Muscle layer of duodenum (tissue), 2 donors: ENCODE measurements at regions not wholly inside any gene's neighbourhood (a gene's known extent, or its start where the extent isn't known, plus 50 kb on each side); places are given as distances from the start of the nearest gene placed in this dataset.

Source experiments
- H3K27ac ChIP-seq: one replicate; pipeline ENCODE4 v1.7.0; 2013; ENCODE audit warnings: mild to moderate bottlenecking, low read length
- H3K27me3 ChIP-seq: one replicate; pipeline ENCODE4 v1.7.0; 2013; ENCODE audit warnings: low read depth, mild to moderate bottlenecking, control low read depth, low read length
- H3K36me3 ChIP-seq, 2 donors: one replicate each; pipeline ENCODE4 v1.7.0; 2013; ENCODE audit warnings: low read length in 2 of 2, control low read depth in 1 of 2, mild to moderate bottlenecking in 1 of 2; ENCODE audit not compliant: insufficient read depth in 2 of 2, control insufficient read depth in 1 of 2
- H3K4me1 ChIP-seq, 2 donors: one replicate each; pipeline ENCODE4 v1.7.0; 2013; ENCODE audit warnings: low read length in 2 of 2, mild to moderate bottlenecking in 2 of 2, control low read depth in 1 of 2, moderate library complexity in 1 of 2; ENCODE audit not compliant: insufficient read depth in 2 of 2, control insufficient read depth in 1 of 2
- H3K4me3 ChIP-seq, 2 donors: one replicate each; pipeline ENCODE4 v1.7.0; 2013; ENCODE audit warnings: low read length in 2 of 2, low read depth in 1 of 2, mild to moderate bottlenecking in 1 of 2
- H3K9me3 ChIP-seq, 2 donors: one replicate each; pipeline ENCODE4 v1.7.0; 2013; ENCODE audit warnings: low read length in 2 of 2, control low read depth in 1 of 2, mild to moderate bottlenecking in 1 of 2; ENCODE audit not compliant: control insufficient read depth in 1 of 2
- donor health status: healthy.

GRCh38 chr9:80804873-80805272 lies 884.5 kb downstream of the TLE1 start:
- Histone ChIP-seq H3K27me3 (no peaks in the 10 kb centered on the region), H3K27ac (no peak overlapping the region), H3K4me1 (peaks cover 0 to 2% of the 10 kb centered on the region in 2 donors), H3K9me3 (peaks cover 0 to 5% of the 10 kb centered on the region in 2 donors), H3K36me3 (no peaks in the 10 kb centered on the region), H3K4me3 (no peak overlapping the region)

DNA sequence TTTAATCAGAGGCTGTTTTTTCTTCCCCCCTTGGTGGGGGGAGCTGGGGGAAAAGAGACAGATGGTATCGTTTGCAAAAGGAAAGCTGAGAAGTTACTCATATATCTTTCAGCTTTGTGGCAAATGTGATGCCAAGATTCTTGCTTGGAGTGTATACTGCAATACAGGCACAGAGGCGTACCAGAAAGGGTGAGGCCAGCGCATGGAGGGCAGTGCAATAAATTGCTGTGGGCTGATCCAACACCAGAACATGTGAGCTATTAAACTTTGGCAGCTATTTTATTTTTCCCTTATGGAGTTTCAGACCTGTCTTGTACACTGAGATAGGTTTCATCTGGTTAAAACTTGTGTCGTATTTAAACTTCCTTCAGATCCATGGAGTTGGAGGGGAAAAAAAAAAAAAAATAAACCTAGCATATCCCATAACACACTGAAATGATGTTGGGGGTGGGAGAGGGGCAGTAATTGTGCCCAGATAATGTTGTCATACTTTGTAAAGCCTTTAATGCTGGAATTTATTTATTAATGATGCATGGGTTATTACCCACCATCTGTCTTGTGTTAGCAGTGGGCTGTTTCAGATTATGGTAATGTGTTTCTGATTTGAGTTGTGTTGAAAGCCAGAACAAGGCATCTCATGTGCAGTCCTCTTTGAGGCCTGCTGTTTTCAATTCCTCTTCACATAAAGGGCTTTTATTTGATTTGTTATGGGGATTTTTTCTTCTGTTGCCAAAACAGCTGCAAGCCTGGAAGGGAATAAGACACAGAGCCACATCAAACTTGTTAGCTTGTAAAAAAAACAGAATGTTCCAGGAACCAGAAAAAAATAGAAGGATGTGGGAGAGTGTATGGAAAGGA lies 891.3 kb downstream of the TLE1 start:
- H3K9me3 ChIP-seq = peaks cover 0 to 5% of the 10 kb centered on the region in 2 donors
- H3K36me3 ChIP-seq = no peaks in the 10 kb centered on the region
- H3K4me1 ChIP-seq = peaks cover 3 to 24% of the 10 kb centered on the region in 2 donors
- H3K27ac ChIP-seq = peak overlapping the region; percentile 25
- peak overlapping the region in 1 of 2 donors; percentile 20 for H3K4me3 ChIP-seq
- no peaks in the 10 kb centered on the region for H3K27me3 ChIP-seq

GRCh38 chr9:80797101-80797829 lies 892.1 kb downstream of the TLE1 start:
- Histone ChIP-seq H3K27me3 (no peaks in the 10 kb centered on the region), H3K36me3 (no peaks in the 10 kb centered on the region), H3K9me3 (peaks cover 0 to 5% of the 10 kb centered on the region in 2 donors), H3K4me1 (peaks cover 3 to 24% of the 10 kb centered on the region in 2 donors), H3K4me3 (peak overlapping the region in 1 of 2 donors; percentile 20), H3K27ac (no peak overlapping the region)

GRCh38 chr9:80796632-80797031 lies 892.7 kb downstream of the TLE1 start:
- no peaks in the 10 kb centered on the region for H3K36me3 ChIP-seq

DNA sequence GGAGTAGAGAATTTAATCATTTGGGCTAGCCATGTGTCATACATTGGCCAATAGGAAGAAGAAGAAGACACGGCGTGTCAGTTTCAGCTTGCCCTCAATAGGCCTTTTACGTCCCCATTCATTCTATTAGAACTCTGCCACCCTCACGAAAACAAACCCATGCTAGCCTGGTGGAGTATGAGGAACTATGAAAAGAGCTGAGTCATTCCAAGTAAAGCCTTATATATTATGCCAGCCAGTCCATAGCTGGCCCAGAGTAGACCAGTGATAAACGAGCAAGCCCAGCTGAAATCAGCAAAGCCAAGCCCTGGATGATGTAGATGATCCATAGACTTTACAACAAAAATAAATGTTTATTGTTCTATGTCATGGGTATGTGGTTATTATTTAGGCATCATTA lies 895.1 kb downstream of the TLE1 start:
- no peak overlapping the region for H3K4me3 ChIP-seq
- no peaks in the 10 kb centered on the region for H3K36me3 ChIP-seq
- H3K9me3 ChIP-seq = no peaks in the 10 kb centered on the region

More at GRCh38 chr9:80796632-80797031, 892.7 kb downstream of the TLE1 start:
- H3K4me1 ChIP-seq = peaks cover 3 to 24% of the 10 kb centered on the region in 2 donors
- no peak overlapping the region for H3K4me3 ChIP-seq
- no peaks in the 10 kb centered on the region for H3K27me3 ChIP-seq
- no peak overlapping the region for H3K27ac ChIP-seq
- peaks cover 0 to 5% of the 10 kb centered on the region in 2 donors for H3K9me3 ChIP-seq

DNA sequence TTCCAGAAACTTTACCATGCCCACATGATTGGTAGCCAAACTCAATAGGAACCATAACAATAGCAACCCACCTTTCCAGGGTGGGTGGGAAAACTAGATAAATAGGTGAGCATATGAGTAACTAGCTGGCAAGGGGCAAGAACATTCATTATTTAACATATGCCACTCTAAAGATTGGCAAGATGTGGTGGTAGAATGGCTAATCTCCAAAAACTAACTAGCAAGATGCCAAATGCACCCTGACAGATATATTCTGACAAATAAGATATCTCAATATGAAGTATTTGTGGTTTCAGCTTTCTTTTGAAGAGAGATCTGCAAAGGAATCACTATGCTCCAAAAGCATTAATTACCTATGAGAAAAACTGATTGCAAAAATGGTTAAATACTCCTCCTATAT lies 895.6 kb downstream of the TLE1 start:
- H3K4me3 ChIP-seq = no peak overlapping the region

More for the DNA sequence above, 895.1 kb downstream of the TLE1 start:
- peaks cover 3 to 24% of the 10 kb centered on the region in 2 donors for H3K4me1 ChIP-seq
- H3K27ac ChIP-seq = no peak overlapping the region
- H3K27me3 ChIP-seq = no peaks in the 10 kb centered on the region

GRCh38 chr9:80792726-80793125 lies 896.6 kb downstream of the TLE1 start:
- Histone ChIP-seq H3K27ac (no peak overlapping the region), H3K9me3 (no peaks in the 10 kb centered on the region)

More for the DNA sequence above, 895.6 kb downstream of the TLE1 start:
- Histone ChIP-seq H3K9me3 (no peaks in the 10 kb centered on the region), H3K36me3 (no peaks in the 10 kb centered on the region), H3K4me1 (peaks cover 3 to 22% of the 10 kb centered on the region in 2 donors), H3K27me3 (no peaks in the 10 kb centered on the region), H3K27ac (no peak overlapping the region)

GRCh38 chr9:80791836-80792235 lies 897.5 kb downstream of the TLE1 start:
- Histone ChIP-seq H3K27me3 (no peaks in the 10 kb centered on the region), H3K4me1 (peaks cover 3% of the 10 kb centered on the region in 2 donors), H3K9me3 (no peaks in the 10 kb centered on the region), H3K36me3 (no peaks in the 10 kb centered on the region), H3K27ac (no peak overlapping the region), H3K4me3 (no peak overlapping the region)

More at GRCh38 chr9:80792726-80793125, 896.6 kb downstream of the TLE1 start:
- Histone ChIP-seq H3K4me1 (peaks cover 3 to 12% of the 10 kb centered on the region in 2 donors), H3K27me3 (no peaks in the 10 kb centered on the region), H3K4me3 (no peak overlapping the region), H3K36me3 (no peaks in the 10 kb centered on the region)

- Histone ChIP-seq H3K4me1 (no peaks in the 10 kb centered on the region), H3K27ac (no peak overlapping the region), H3K4me3 (no peak overlapping the region), H3K9me3 (no peaks in the 10 kb centered on the region), H3K36me3 (no peaks in the 10 kb centered on the region), H3K27me3 (no peaks in the 10 kb centered on the region)
These were observed 898.6 kb downstream of the TLE1 start for GRCh38 chr9:80790764-80791163.

DNA sequence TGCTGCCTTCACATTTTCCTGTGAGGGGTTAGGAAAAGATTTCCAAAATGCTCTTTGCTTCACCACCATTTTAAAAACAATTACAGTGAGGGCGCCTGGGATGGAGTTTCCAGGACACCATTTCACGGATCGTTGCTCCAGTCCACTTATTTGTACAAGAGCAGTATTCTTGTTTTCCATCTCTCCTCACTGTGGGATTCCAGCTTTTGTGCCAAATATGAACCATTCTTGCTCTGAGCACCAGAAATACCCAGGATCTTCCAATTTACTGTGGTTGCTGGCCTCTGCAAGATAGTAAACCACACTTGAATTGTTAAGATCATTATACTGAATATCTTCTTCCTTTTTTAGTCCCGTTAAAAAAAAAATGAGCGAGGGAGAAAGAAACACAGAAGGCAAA lies 899.5 kb downstream of the TLE1 start:
- no peaks in the 10 kb centered on the region for H3K27me3 ChIP-seq
- H3K36me3 ChIP-seq = no peaks in the 10 kb centered on the region
- no peak overlapping the region for H3K4me3 ChIP-seq
- no peak overlapping the region for H3K27ac ChIP-seq
- H3K4me1 ChIP-seq = no peaks in the 10 kb centered on the region
- H3K9me3 ChIP-seq = no peaks in the 10 kb centered on the region

DNA sequence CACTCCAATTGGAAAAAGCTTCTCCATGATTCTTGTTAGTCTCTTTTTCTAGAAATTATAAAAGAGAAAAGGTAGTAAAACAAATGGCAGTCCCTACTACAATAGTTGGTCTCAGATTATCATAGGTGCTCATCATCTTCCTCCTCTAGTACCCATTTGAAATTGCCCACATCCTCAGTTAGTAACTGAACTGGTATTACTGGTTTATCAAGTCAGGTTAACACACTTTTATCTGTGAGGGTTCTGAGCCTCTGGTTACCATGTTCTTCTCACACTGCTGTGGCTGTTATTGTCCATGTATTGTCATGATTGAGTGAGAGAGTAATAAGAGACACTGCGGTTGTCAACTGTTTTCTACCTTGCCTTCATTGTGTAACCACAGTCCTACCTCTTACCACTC lies 901.7 kb downstream of the TLE1 start:
- Histone ChIP-seq H3K27me3 (no peaks in the 10 kb centered on the region), H3K9me3 (no peaks in the 10 kb centered on the region), H3K36me3 (no peaks in the 10 kb centered on the region), H3K4me1 (no peaks in the 10 kb centered on the region), H3K27ac (no peak overlapping the region), H3K4me3 (no peak overlapping the region)
